HEK293 (cell line): ENCODE measurements at regions not wholly inside any gene's neighbourhood (a gene's known extent, or its start where the extent isn't known, plus 50 kb on each side); places are given as distances from the start of the nearest gene placed in this dataset.

Source experiments
- CTCF ChIA-PET: fragments of 350-600 bp; formaldehyde crosslinking; extraction: SDS; loops from one replicate; lab custom pipeline; 2021; ENCODE audit warnings: antibody characterized with exemption; lab: Yijun Ruan, JAX
- POLR2A ChIA-PET: fragments of 300-600 bp; formaldehyde crosslinking; extraction: SDS; loops from one replicate; lab custom pipeline; 2020; ENCODE audit warnings: antibody characterized with exemption, inconsistent platforms; lab: Yijun Ruan, JAX
- H3K27ac ChIP-seq: fragments of 200-500 bp; sonication (Bioruptor generic); 2 replicates; pipeline ENCODE4 v1.5.1; 2014; ENCODE audit warnings: low read depth, low read length, control low read depth, inconsistent platforms; ENCODE audit errors: extremely low read depth
- H3K36me3 ChIP-seq, 2 experiments: fragments of 200-500 bp in 1 of 2; sonication (Bioruptor generic) in 1 of 2; 1 replicate in 1 of 2; 2 replicates in 1 of 2; pipeline ENCODE4 v1.5.1; 2014 to 2017; ENCODE audit warnings: inconsistent platforms in 2 of 2, low read length in 2 of 2; ENCODE audit not compliant: control insufficient read depth in 2 of 2, insufficient read depth in 1 of 2
- H3K4me1 ChIP-seq: fragments of 200-500 bp; sonication (Bioruptor generic); 2 replicates; pipeline ENCODE4 v1.5.1; 2014; ENCODE audit warnings: mild to moderate bottlenecking, low read length, inconsistent platforms; ENCODE audit not compliant: control insufficient read depth, insufficient read depth
- H3K4me3 ChIP-seq: 2 replicates; pipeline ENCODE4 v1.5.1; 2011; ENCODE audit warnings: low read depth, mild to moderate bottlenecking, control low read depth, low read length, moderate library complexity
- H3K9me3 ChIP-seq: fragments of 200-500 bp; sonication (Bioruptor generic); 2 replicates; pipeline ENCODE4 v1.5.1; 2014; ENCODE audit warnings: low read depth, low read length, inconsistent platforms; ENCODE audit not compliant: control insufficient read depth, insufficient read depth
- GLIS2 ChIP-seq: fragments of 450-650 bp; formaldehyde crosslinking; IDR thresholded peaks from 2 replicates; pipeline ENCODE4 v1.5.1; 2016; ENCODE audit warnings: missing biosample characterization, missing genetic modification characterization
- PRDM10 ChIP-seq: fragments of 450-650 bp; formaldehyde crosslinking; IDR thresholded peaks from 2 replicates; pipeline ENCODE4 v1.5.1; 2016; ENCODE audit warnings: missing biosample characterization, missing genetic modification characterization
- REPIN1 ChIP-seq: fragments of 450-650 bp; formaldehyde crosslinking; IDR thresholded peaks from 2 replicates; pipeline ENCODE4 v1.5.1; 2017; ENCODE audit warnings: missing biosample characterization, missing genetic modification characterization, low read depth
- SP3 ChIP-seq: fragments of 450-650 bp; formaldehyde crosslinking; IDR thresholded peaks from 2 replicates; pipeline ENCODE4 v1.5.1; 2016; ENCODE audit warnings: missing biosample characterization, missing genetic modification characterization
- YY2 ChIP-seq: fragments of 450-650 bp; formaldehyde crosslinking; IDR thresholded peaks from 2 replicates; pipeline ENCODE4 v1.5.1; 2016; ENCODE audit warnings: missing biosample characterization, missing genetic modification characterization
- ZBTB17 ChIP-seq: fragments of 450-650 bp; formaldehyde crosslinking; IDR thresholded peaks from 2 replicates; pipeline ENCODE4 v1.5.1; 2016; ENCODE audit warnings: missing biosample characterization, missing genetic modification characterization
- ZFP3 ChIP-seq: fragments of 450-650 bp; formaldehyde crosslinking; IDR thresholded peaks from 2 replicates; pipeline ENCODE4 v1.5.1; 2016; ENCODE audit warnings: low read depth, missing biosample characterization, missing genetic modification characterization
- ZNF121 ChIP-seq: fragments of 450-650 bp; formaldehyde crosslinking; IDR thresholded peaks from 2 replicates; pipeline ENCODE4 v1.5.1; 2016; ENCODE audit warnings: missing biosample characterization, missing genetic modification characterization
- ZNF133 ChIP-seq: fragments of 450-650 bp; formaldehyde crosslinking; IDR thresholded peaks from 2 replicates; pipeline ENCODE4 v1.5.1; 2016; ENCODE audit warnings: missing biosample characterization, missing genetic modification characterization
- ZNF138 ChIP-seq: fragments of 450-650 bp; formaldehyde crosslinking; IDR thresholded peaks from 2 replicates; pipeline ENCODE4 v1.5.1; 2016; ENCODE audit warnings: missing biosample characterization, missing genetic modification characterization, borderline replicate concordance
- ZNF146 ChIP-seq: fragments of 450-650 bp; formaldehyde crosslinking; IDR thresholded peaks from 2 replicates; pipeline ENCODE4 v1.5.1; 2016; ENCODE audit warnings: missing biosample characterization, missing genetic modification characterization
- ZNF19 ChIP-seq: fragments of 450-650 bp; formaldehyde crosslinking; IDR thresholded peaks from 2 replicates; pipeline ENCODE4; 2016; ENCODE audit warnings: missing biosample characterization, missing genetic modification characterization, low read depth
- ZNF214 ChIP-seq: fragments of 450-650 bp; formaldehyde crosslinking; IDR thresholded peaks from 2 replicates; pipeline ENCODE4 v1.5.1; 2017; ENCODE audit warnings: missing biosample characterization, mild to moderate bottlenecking, missing genetic modification characterization, borderline replicate concordance
- ZNF266 ChIP-seq: fragments of 450-650 bp; formaldehyde crosslinking; IDR thresholded peaks from 2 replicates; pipeline ENCODE4 v1.5.1; 2016; ENCODE audit warnings: missing biosample characterization, missing genetic modification characterization, low read depth
- ZNF404 ChIP-seq: fragments of 450-650 bp; formaldehyde crosslinking; IDR thresholded peaks from 2 replicates; pipeline ENCODE4 v1.5.1; 2017; ENCODE audit warnings: missing biosample characterization, missing genetic modification characterization
- ZNF416 ChIP-seq: fragments of 450-650 bp; formaldehyde crosslinking; IDR thresholded peaks from 2 replicates; pipeline ENCODE4 v1.5.1; 2016; ENCODE audit warnings: missing biosample characterization, missing genetic modification characterization
- ZNF544 ChIP-seq: fragments of 450-650 bp; formaldehyde crosslinking; IDR thresholded peaks from 2 replicates; pipeline ENCODE4 v1.5.0; 2017; ENCODE audit warnings: missing biosample characterization, missing genetic modification characterization
- ZNF621 ChIP-seq: fragments of 450-650 bp; formaldehyde crosslinking; IDR thresholded peaks from 2 replicates; pipeline ENCODE4 v1.5.1; 2017; ENCODE audit warnings: missing biosample characterization, missing genetic modification characterization
- ZNF654 ChIP-seq: fragments of 450-650 bp; formaldehyde crosslinking; IDR thresholded peaks from 2 replicates; pipeline ENCODE4 v1.5.1; 2016; ENCODE audit warnings: low read depth, missing biosample characterization, missing genetic modification characterization
- ZNF768 ChIP-seq: fragments of 450-650 bp; formaldehyde crosslinking; IDR thresholded peaks from 2 replicates; pipeline ENCODE4 v1.5.1; 2018; ENCODE audit warnings: missing biosample characterization, mild to moderate bottlenecking, missing genetic modification characterization
- ZNF776 ChIP-seq: fragments of 450-650 bp; formaldehyde crosslinking; IDR thresholded peaks from 2 replicates; pipeline ENCODE4 v1.5.0; 2017; ENCODE audit warnings: missing biosample characterization, missing genetic modification characterization, borderline replicate concordance
- ZNF777 ChIP-seq: fragments of 450-650 bp; formaldehyde crosslinking; IDR thresholded peaks from 2 replicates; pipeline ENCODE4 v1.5.1; 2017; ENCODE audit warnings: missing biosample characterization, missing genetic modification characterization, borderline replicate concordance
- TF ChIP-seq, protein P1 (sequence below): fragments of 450-650 bp; formaldehyde crosslinking; IDR thresholded peaks from 2 replicates; pipeline ENCODE4 v1.5.0; 2017; ENCODE audit warnings: missing biosample characterization, missing genetic modification characterization, borderline replicate concordance
- TF ChIP-seq, protein P2 (sequence below): fragments of 450-650 bp; formaldehyde crosslinking; IDR thresholded peaks from 2 replicates; pipeline ENCODE4 v1.5.1; 2016; ENCODE audit warnings: missing biosample characterization, missing genetic modification characterization

DNA sequence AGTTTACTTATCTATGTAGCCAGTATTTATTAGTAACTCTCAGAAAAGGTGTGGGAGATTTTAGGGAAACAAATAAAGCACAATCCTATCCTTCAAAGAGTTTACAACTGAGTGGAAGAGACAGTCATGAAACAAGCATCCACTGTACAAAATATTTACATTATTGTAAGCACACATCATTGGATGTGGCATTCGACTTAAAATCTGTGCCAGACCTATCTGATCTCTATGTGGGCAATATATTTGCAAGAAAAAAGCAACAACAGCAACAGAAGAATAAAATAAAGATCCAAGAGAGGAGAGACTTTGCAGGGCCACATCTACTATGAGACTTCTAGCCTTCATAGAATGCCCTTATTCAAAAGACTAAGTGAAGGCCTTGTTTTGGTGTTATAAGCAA lies 882.1 kb upstream of the PIK3C3 start (continued):
- TF ChIP-seq, protein P1, sequence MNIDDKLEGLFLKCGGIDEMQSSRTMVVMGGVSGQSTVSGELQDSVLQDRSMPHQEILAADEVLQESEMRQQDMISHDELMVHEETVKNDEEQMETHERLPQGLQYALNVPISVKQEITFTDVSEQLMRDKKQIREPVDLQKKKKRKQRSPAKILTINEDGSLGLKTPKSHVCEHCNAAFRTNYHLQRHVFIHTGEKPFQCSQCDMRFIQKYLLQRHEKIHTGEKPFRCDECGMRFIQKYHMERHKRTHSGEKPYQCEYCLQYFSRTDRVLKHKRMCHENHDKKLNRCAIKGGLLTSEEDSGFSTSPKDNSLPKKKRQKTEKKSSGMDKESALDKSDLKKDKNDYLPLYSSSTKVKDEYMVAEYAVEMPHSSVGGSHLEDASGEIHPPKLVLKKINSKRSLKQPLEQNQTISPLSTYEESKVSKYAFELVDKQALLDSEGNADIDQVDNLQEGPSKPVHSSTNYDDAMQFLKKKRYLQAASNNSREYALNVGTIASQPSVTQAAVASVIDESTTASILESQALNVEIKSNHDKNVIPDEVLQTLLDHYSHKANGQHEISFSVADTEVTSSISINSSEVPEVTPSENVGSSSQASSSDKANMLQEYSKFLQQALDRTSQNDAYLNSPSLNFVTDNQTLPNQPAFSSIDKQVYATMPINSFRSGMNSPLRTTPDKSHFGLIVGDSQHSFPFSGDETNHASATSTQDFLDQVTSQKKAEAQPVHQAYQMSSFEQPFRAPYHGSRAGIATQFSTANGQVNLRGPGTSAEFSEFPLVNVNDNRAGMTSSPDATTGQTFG (tag by site-specific recombination), result no peak
- TF ChIP-seq ZNF138 (tag by site-specific recombination), result no peak
- TF ChIP-seq ZFP3 (tag by site-specific recombination), result no peak
- no peak for TF ChIP-seq ZNF777 (tag by site-specific recombination)
- TF ChIP-seq ZNF776 (tag by site-specific recombination), result no peak
- TF ChIP-seq ZNF768 (tag by site-specific recombination), result no peak
- no peak for TF ChIP-seq GLIS2 (tag by site-specific recombination)
- no peak for TF ChIP-seq ZNF544
- no peak for TF ChIP-seq ZNF133 (tag by site-specific recombination)
- no peak for TF ChIP-seq ZNF146 (tag by site-specific recombination)
- TF ChIP-seq PRDM10 (tag by site-specific recombination), result no peak
- no peak for TF ChIP-seq ZNF621 (tag by site-specific recombination)

- no peak overlapping the region for H3K4me3 ChIP-seq
- POLR2A ChIA-PET, result no interaction called here
- CTCF ChIA-PET, result no interaction called here
- no peaks in the 10 kb centered on the region for H3K4me1 ChIP-seq
- no peak overlapping the region for H3K27ac ChIP-seq
- no peaks in the 10 kb centered on the region for H3K36me3 ChIP-seq
- TF ChIP-seq SP3 (tag by site-specific recombination) (no peak), ZNF416 (tag by site-specific recombination) (no peak), ZNF266 (tag by site-specific recombination) (no peak), ZNF654 (tag by site-specific recombination) (no peak), YY2 (tag by site-specific recombination) (no peak), ZBTB17 (tag by site-specific recombination) (no peak), ZNF214 (tag by site-specific recombination) (no peak), ZNF404 (no peak), REPIN1 (tag by site-specific recombination) (no peak), ZNF19 (no peak), ZNF121 (tag by site-specific recombination) (no peak)
- TF ChIP-seq, protein P2, sequence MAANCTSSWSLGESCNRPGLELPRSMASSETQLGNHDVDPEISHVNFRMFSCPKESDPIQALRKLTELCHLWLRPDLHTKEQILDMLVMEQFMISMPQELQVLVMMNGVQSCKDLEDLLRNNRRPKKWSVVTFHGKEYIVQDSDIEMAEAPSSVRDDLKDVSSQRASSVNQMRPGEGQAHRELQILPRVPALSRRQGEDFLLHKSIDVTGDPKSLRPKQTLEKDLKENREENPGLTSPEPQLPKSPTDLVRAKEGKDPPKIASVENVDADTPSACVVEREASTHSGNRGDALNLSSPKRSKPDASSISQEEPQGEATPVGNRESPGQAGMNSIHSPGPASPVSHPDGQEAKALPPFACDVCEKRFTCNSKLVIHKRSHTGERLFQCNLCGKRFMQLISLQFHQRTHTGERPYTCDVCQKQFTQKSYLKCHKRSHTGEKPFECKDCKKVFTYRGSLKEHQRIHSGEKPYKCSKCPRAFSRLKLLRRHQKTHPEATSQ (tag by site-specific recombination), result no peak
- H3K9me3 ChIP-seq, result no peaks in the 10 kb centered on the region
Measured at GRCh38 chr18:41071826-41072225, 883.2 kb upstream of the PIK3C3 start.
